B cell (primary cell): ENCODE measurements at regions not wholly inside any gene's neighbourhood (a gene's known extent, or its start where the extent isn't known, plus 50 kb on each side); places are given as distances from the start of the nearest gene placed in this dataset.

Source experiments
- ATAC-seq: fragments of 200-7000 bp; cut with Tn5 transposase; one replicate; pipeline ENCODE4 v1.10.0; 2021; ENCODE audit warnings: low read depth, mild to moderate bottlenecking, moderate number of reproducible peaks, moderate library complexity
- CTCF ChIA-PET: fragments of 350-600 bp; sonication (Branson Sonifier 250); formaldehyde crosslinking; loops from one replicate; lab custom pipeline; 2021; ENCODE audit warnings: antibody characterized with exemption, inconsistent platforms; lab: Charles Lee
- POLR2A ChIA-PET: fragments of 350-600 bp; sonication (Branson Sonifier 250); formaldehyde crosslinking; loops from one replicate; lab custom pipeline; 2021; ENCODE audit warnings: antibody characterized with exemption; lab: Charles Lee
- DNase-seq: peaks from one replicate; pipeline ENCODE4 v3.0.0; 2013
- H2AFZ ChIP-seq: 2 replicates; pipeline ENCODE4 v1.6.1; 2012; ENCODE audit warnings: mild to moderate bottlenecking, low read depth, low read length; ENCODE audit not compliant: insufficient read depth, poor library complexity, severe bottlenecking
- H3K27ac ChIP-seq, 2 donors: 1 replicate in 1 of 2; 2 replicates in 1 of 2; pipeline ENCODE4 v1.5.1; 2012 to 2013; ENCODE audit warnings: low read length in 2 of 2, mild to moderate bottlenecking in 2 of 2, moderate library complexity in 1 of 2
- H3K27me3 ChIP-seq, 4 experiments: fragments of 200-600 bp in 1 of 4; sonication (generic) in 1 of 4; replicated peaks in 1 of 4; 1 replicate in 2 of 4; 2 replicates in 2 of 4; pipeline versions ENCODE4 v1.6.1 to v1.7.0; 2013 to 2016; ENCODE audit warnings: low read length in 3 of 4, mild to moderate bottlenecking in 2 of 4, mixed read lengths in 1 of 4, moderate library complexity in 1 of 4; ENCODE audit not compliant: insufficient read depth in 4 of 4, control insufficient read depth in 3 of 4; ENCODE audit errors: control extremely low read depth in 1 of 4
- H3K36me3 ChIP-seq, 2 experiments: replicated peaks in 1 of 2; 1 replicate in 1 of 2; 2 replicates in 1 of 2; pipeline versions ENCODE4 v1.6.1 to v1.7.1; 2013; ENCODE audit warnings: low read length in 1 of 2; ENCODE audit not compliant: insufficient read depth in 2 of 2, control insufficient read depth in 1 of 2; ENCODE audit errors: control extremely low read depth in 1 of 2, extremely low read depth in 1 of 2
- H3K4me1 ChIP-seq, 2 donors: fragments of 200-600 bp in 1 of 2; sonication (generic) in 1 of 2; 1 replicate in 1 of 2; 2 replicates in 1 of 2; pipeline versions ENCODE4 v1.5.1 to v1.6.1; 2013 to 2017; ENCODE audit warnings: low read length in 2 of 2; ENCODE audit not compliant: control insufficient read depth in 2 of 2, insufficient read depth in 2 of 2
- H3K4me2 ChIP-seq: replicated peaks from 2 replicates; pipeline ENCODE3; 2012; ENCODE audit warnings: mild to moderate bottlenecking, low read depth, low read length; ENCODE audit not compliant: poor library complexity, severe bottlenecking
- H3K4me3 ChIP-seq, 5 experiments: fragments of 200-600 bp in 1 of 5; sonication (generic) in 1 of 5; 1 replicate in 3 of 5; 2 replicates in 2 of 5; pipeline versions ENCODE4 v1.5.1 to v1.7.0; 2011 to 2016; ENCODE audit warnings: low read length in 4 of 5, mild to moderate bottlenecking in 4 of 5, low read depth in 2 of 5, control low read depth in 1 of 5, moderate library complexity in 1 of 5; ENCODE audit not compliant: insufficient read depth in 1 of 5; ENCODE audit errors: control extremely low read depth in 1 of 5, extremely low read depth in 1 of 5
- H3K79me2 ChIP-seq: fragments of 200-600 bp; sonication (generic); one replicate; pipeline ENCODE4 v1.6.0; 2016; ENCODE audit warnings: low read length; ENCODE audit not compliant: control insufficient read depth, insufficient read depth
- H3K9ac ChIP-seq: fragments of 200-600 bp; sonication (generic); 2 replicates; pipeline ENCODE4 v1.6.1; 2017; ENCODE audit warnings: mild to moderate bottlenecking, low read length, moderate library complexity
- H3K9me3 ChIP-seq, 3 donors: one replicate each; pipeline versions ENCODE4 v1.6.1 to v1.7.1; 2013; ENCODE audit warnings: low read length in 2 of 3; ENCODE audit not compliant: control insufficient read depth in 2 of 3, insufficient read depth in 1 of 3; ENCODE audit errors: control extremely low read depth in 1 of 3
- H4K20me1 ChIP-seq: 2 replicates; pipeline ENCODE4 v1.6.0; 2012; ENCODE audit warnings: mild to moderate bottlenecking, low read length; ENCODE audit not compliant: insufficient read depth, control insufficient read depth, poor library complexity, severe bottlenecking
- H3K27ac Mint-ChIP-seq: one replicate; pipeline ENCODE4 v1.8.0; 2021; ENCODE audit warnings: mixed read lengths
- H3K27me3 Mint-ChIP-seq: one replicate; pipeline ENCODE4 v1.8.0; 2021; ENCODE audit warnings: mixed read lengths
- H3K4me1 Mint-ChIP-seq: one replicate; pipeline ENCODE4 v1.8.0; 2021; ENCODE audit warnings: mixed read lengths
- H3K4me3 Mint-ChIP-seq: one replicate; pipeline ENCODE4 v1.8.0; 2021; ENCODE audit warnings: mixed read lengths
- H3K9me3 Mint-ChIP-seq: one replicate; pipeline ENCODE4 v1.8.0; 2022; ENCODE audit warnings: mixed read lengths; ENCODE audit not compliant: insufficient read depth
- EZH2 ChIP-seq: IDR thresholded peaks from 2 replicates; pipeline ENCODE4 v1.6.1; 2012; ENCODE audit warnings: borderline replicate concordance, low read depth, mild to moderate bottlenecking, moderate library complexity, low read length; ENCODE audit not compliant: insufficient read depth, poor library complexity, severe bottlenecking
- WGBS: methylation state at CpG from one replicate; pipeline ENCODE4 v1.1.5; 2013; ENCODE audit warnings: missing lambda C conversion rate; ENCODE audit not compliant: insufficient coverage; 5-methylcytosine and 5-hydroxymethylcytosine counted together
- intact Hi-C: fragments of 100-400 bp; cut with micrococcal nuclease; formaldehyde crosslinking; loops from one replicate; pipeline ENCODE4 v1.10.0; 2022
- TF ChIP-seq, protein P1 (sequence below): fragments of 200-600 bp; IDR thresholded peaks from one replicate; pipeline ENCODE4 v1.8.0; 2022; ENCODE audit warnings: antibody characterized with exemption, mild to moderate bottlenecking

DNA sequence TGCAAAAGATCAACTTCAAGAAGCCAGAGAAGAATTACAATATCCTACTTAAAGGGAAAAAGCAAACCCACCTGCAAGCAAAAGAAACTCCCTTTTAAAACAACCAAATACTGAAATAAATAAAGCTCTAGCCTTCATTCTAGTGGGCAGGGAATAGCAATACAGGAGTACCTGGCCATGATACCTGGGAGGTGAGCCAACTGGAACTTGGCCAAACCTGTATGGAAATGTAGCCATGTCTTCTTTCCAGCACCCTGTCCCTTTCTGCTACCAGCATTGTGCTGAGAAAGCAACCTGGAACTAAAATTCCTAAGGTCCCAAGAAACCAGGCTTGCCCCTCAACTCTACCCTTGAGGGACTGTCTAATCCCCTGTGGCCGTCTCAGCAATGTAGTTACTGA is 530.0 kb downstream of the EPHB1 start:
- Histone ChIP-seq H3K9ac (no peak overlapping the region), H3K4me2 (no peak overlapping the region), H3K79me2 (no peaks in the 10 kb centered on the region), H4K20me1 (no peaks in the 10 kb centered on the region), H3K27ac (no peak overlapping the region), H3K36me3 (no peaks in the 10 kb centered on the region), H3K4me3 (no peak overlapping the region), H3K4me1 (no peaks in the 10 kb centered on the region), H3K9me3 (peaks cover 0 to 9% (median 0%) of the 10 kb centered on the region in 3 donors), H3K27me3 (no peaks in the 10 kb centered on the region), H2AFZ (no peak overlapping the region)
- intact Hi-C loops = no loop called here
- no peak for ATAC-seq
- ChIA-PET CTCF (no interaction called here), POLR2A (no interaction called here)
- no peak overlapping the region for H3K27ac Mint-ChIP-seq
- TF ChIP-seq, protein P1, sequence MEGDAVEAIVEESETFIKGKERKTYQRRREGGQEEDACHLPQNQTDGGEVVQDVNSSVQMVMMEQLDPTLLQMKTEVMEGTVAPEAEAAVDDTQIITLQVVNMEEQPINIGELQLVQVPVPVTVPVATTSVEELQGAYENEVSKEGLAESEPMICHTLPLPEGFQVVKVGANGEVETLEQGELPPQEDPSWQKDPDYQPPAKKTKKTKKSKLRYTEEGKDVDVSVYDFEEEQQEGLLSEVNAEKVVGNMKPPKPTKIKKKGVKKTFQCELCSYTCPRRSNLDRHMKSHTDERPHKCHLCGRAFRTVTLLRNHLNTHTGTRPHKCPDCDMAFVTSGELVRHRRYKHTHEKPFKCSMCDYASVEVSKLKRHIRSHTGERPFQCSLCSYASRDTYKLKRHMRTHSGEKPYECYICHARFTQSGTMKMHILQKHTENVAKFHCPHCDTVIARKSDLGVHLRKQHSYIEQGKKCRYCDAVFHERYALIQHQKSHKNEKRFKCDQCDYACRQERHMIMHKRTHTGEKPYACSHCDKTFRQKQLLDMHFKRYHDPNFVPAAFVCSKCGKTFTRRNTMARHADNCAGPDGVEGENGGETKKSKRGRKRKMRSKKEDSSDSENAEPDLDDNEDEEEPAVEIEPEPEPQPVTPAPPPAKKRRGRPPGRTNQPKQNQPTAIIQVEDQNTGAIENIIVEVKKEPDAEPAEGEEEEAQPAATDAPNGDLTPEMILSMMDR = no peak
- TF ChIP-seq EZH2 = no peak
- H3K9me3 Mint-ChIP-seq = peaks cover 2% of the 10 kb centered on the region
- H3K4me1 Mint-ChIP-seq = no peaks in the 10 kb centered on the region
- no peaks in the 10 kb centered on the region for H3K27me3 Mint-ChIP-seq
- H3K4me3 Mint-ChIP-seq = no peak overlapping the region
- no peak for DNase-seq
- WGBS = no CpG with 5 or more reads among the region's 1 CpG

DNA sequence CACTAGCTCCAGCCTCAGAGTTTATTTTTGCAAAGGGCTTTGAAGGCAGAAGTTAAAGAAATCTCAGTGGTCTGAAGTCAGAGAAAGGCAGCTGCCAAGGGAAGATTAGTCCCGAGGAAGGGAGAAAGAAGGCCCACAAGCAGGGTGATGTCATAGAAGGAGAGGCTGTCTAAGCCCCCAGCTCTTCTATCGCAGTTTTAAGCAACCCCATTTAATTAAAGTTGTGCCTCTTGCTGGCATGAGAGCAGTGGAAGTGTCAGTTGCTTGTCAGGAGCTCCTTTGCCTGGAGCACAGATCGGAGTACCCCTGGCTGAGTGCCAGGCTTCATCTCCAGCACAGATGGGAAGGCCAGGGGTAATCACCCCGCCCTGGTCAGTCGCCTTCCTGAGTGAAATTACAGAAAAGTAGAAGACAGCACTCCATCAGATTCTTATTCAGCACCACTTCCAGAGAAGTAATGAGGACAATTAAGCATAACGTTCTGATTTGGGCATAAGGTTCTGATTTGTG is 530.7 kb downstream of the EPHB1 start:
- no peak overlapping the region for H3K4me3 Mint-ChIP-seq
- Histone ChIP-seq H3K4me3 (no peak overlapping the region), H3K9me3 (peaks cover 0 to 9% (median 0%) of the 10 kb centered on the region in 3 donors), H3K79me2 (no peaks in the 10 kb centered on the region), H3K4me1 (no peaks in the 10 kb centered on the region), H3K27me3 (no peaks in the 10 kb centered on the region), H2AFZ (no peak overlapping the region), H3K4me2 (no peak overlapping the region), H4K20me1 (no peaks in the 10 kb centered on the region), H3K9ac (no peak overlapping the region), H3K27ac (no peak overlapping the region), H3K36me3 (no peaks in the 10 kb centered on the region)
- TF ChIP-seq, protein P1 = no peak
- TF ChIP-seq EZH2 = no peak
- peaks cover 2% of the 10 kb centered on the region for H3K9me3 Mint-ChIP-seq
- CTCF ChIA-PET = no interaction called here
- 68% methylated on average over 3 of the region's 6 CpGs for WGBS
- no peak overlapping the region for H3K27ac Mint-ChIP-seq
- no peaks in the 10 kb centered on the region for H3K4me1 Mint-ChIP-seq
- DNase-seq = no peak
- no peaks in the 10 kb centered on the region for H3K27me3 Mint-ChIP-seq
- intact Hi-C loops = no loop called here
- no peak for ATAC-seq
- POLR2A ChIA-PET = no interaction called here
